Posterior vena cava (tissue), 2 donors: ENCODE measurements at regions not wholly inside any gene's neighbourhood (a gene's known extent, or its start where the extent isn't known, plus 50 kb on each side); places are given as distances from the start of the nearest gene placed in this dataset.

Source experiments
- DNase-seq: peaks from one replicate; pipeline ENCODE4 v3.0.0-alpha.2; 2020; ENCODE audit warnings: low spot score
- intact Hi-C, 2 donors: fragments of 100-400 bp; cut with DNase I; formaldehyde crosslinking; loops; one replicate each; pipeline versions ENCODE4 v1.14.1 to v1.14.2; 2022 to 2023
- donor health status: DM: yes; HTN: yes; CAD: no.
- donor health status: DM: yes; HTN: yes; CAD: no.

- intact Hi-C loops, result no loop called here
- DNase-seq, result no peak
Measured at GRCh38 chr4:20565075-20565721, 135.1 kb upstream of the PACRGL start.

DNA sequence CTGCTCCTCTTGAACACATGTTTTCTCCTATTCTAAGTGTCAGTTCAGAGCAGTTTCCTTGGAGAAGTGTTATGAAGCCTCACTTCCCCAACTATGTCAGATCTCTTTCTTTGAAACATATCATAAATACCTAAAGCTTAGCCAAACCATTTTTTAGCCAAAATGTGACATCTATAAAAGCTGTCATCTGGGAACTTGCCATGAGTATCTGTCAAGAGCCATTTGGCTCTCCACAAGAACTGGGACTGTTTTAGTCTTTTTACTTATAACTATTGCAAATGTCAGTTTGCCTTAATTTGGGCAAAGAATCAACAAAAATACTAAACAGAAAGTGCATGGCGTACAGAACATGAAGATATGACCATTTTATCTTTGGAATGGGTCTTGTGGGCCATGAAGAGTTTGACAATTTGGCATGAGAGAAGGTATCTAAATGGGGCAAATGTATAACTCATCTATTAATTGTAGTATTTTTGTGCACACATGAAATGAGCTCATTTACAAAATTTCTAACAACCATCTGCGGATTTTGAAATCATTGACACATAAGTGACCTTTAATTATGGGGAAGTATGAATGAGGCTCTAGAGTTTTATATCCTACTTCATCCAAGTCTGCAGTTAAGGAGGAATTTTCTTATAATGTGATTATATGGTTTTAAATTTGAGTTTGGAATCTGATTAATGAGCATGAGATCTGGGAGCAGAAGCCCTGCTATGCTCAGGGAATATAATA lies 129.1 kb upstream of the PACRGL start:
- intact Hi-C loops, result loop anchor here in 1 of 2 donors (5.0 kb wide), 1 partner anchor 514 kb away; no protein-coding TSS in a partner anchor
- DNase-seq, result no peak

GRCh38 chr4:20572976-20573375 lies 127.3 kb upstream of the PACRGL start:
- DNase-seq, result no peak
- intact Hi-C loops, result loop anchor here in 1 of 2 donors (5.0 kb wide), 1 partner anchor 516 kb away; no protein-coding TSS in a partner anchor

GRCh38 chr4:20574986-20575385 lies 125.3 kb upstream of the PACRGL start:
- no peak for DNase-seq
- intact Hi-C loops, result loop anchor here in 1 of 2 donors (5.0 kb wide), 1 partner anchor 518 kb away; no protein-coding TSS in a partner anchor

DNA sequence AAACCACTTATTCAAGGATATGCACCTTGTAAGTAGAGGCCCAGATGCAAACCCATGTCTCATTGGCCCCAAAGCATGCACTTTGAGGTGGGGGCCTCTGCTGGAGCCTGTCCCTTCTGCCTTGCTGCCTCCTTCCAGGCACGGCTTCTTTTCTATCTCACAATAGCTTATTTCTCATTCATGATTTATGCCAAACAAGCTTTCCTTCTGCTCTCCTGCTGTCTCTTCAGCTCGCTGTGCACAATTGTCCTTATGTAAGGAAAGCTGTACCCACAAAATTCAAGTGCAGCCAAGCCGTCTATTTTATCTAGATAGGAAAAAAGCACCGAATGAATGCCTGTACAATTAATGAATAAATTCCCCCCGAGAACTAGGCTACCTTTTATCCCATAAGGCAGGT lies 124.8 kb upstream of the PACRGL start:
- intact Hi-C loops, result no loop called here
- no peak for DNase-seq

DNA sequence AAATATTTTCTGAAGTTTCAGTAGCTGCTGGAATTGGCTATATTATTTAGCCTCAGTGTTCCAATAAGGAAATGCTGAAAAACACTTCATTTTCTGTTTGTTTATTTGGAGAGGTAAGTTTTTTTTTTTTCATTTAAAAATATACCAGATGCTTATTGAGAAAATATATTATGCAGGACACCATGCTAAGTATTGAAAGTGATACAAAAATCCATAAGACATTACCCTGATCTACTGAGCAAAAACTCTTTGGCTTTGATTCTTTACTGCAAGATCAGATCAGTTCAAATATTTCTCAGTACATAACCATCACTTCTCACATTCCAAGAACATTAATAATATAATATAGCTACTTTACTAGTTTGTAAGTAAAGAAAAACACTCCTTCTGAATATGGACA lies 123.4 kb upstream of the PACRGL start:
- intact Hi-C loops, result no loop called here
- DNase-seq, result no peak

- DNase-seq, result no peak
- intact Hi-C loops, result no loop called here
Measured at GRCh38 chr4:20577702-20578101, 122.6 kb upstream of the PACRGL start.

DNA sequence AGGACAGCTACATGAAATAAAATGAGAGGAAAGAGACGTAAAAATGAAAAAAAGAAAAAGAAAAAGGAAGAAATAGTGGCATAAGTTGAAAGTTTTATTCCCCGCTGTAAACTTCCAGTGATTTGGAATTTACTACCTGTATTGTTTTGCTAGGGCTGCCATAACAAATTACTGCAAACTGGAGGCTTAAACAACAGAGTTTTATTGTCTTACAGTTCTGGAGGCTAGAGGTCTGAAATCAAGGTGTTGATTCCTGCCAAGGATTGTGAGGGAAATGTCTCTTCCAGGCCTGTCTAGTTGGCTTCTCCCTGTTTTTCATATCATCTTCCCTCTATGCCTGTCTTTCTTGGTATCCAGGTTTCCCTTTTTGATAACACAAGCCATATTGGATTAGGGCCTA lies 119.4 kb upstream of the PACRGL start:
- intact Hi-C loops, result no loop called here
- no peak for DNase-seq

- no peak for DNase-seq
- intact Hi-C loops, result no loop called here
Measured at GRCh38 chr4:20589436-20589835, 110.8 kb upstream of the PACRGL start.

- intact Hi-C loops, result no loop called here
- no peak for DNase-seq
Measured at GRCh38 chr4:20590849-20591248, 109.4 kb upstream of the PACRGL start.

GRCh38 chr4:20591571-20591970 lies 108.7 kb upstream of the PACRGL start:
- intact Hi-C loops, result no loop called here
- no peak for DNase-seq

DNA sequence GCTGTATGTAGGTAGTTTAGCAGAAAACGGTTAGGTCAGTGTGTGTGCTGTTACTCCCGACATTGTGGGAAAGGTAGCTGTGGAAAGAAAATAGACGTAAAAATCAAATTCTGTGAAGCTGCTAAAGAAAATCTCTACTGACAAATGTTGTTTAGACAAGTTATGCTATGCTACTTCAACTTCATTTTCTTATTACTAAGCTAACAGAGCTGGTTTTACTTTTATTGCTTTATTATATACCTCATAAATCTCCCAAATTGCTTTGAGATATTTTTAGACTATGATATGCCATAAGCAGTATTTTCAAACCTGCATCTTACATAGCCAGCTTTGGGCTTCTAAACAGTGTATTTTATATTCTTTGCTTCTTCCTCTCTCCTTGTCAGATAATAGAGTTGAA lies 108.2 kb upstream of the PACRGL start:
- intact Hi-C loops, result no loop called here
- DNase-seq, result no peak

- no peak for DNase-seq
- intact Hi-C loops, result no loop called here
Measured at GRCh38 chr4:20592663-20593062, 107.6 kb upstream of the PACRGL start.

DNA sequence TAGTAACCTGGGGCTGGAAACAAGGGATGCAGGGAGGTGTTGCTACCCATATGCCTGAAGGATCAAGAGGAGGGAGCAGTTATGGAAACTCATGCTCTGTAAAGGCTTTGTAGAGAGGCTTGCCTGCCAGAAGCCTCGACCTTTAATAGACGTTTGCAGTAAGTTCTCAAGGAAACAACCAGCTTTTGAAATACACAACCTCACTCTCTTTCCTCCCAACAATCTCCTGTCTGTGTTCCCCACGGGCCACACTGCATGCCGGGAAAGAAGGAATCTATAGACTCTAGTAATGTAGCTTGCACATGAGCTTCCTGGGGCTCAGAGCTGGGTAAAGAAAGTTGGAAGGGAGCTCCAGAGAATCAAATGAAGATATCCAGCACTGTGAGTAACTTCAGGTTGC lies 101.6 kb upstream of the PACRGL start:
- DNase-seq, result no peak
- intact Hi-C loops, result no loop called here

DNA sequence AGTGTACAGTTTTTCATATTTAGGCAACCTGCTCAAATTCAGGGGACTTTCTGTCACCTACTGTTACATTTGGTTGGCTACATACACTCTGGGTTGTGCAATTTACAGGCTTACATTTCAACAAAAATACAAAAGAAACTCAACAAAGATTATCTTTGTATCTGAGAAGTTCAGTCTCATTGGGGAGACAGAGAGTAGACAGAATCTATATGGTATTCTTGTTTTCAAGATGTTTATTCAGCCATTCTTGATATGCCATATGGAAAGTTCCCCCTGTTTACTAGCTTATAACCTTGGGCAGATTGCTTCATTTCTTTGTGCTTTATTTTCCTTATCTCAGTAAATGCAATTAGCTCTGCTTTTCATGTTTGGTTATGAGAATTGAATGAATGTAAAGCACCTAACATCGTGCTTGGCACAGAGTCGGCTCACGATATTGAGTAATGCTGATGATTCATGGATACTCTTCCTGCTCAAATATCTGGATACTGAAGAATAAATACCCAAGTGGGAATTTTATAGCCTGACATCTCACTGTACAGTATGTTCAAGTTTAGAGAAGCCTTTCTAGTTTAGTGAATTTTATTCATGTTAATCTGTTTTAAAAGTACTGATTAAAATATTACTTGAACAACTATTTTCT lies 96.5 kb upstream of the PACRGL start:
- intact Hi-C loops, result no loop called here
- DNase-seq, result no peak

GRCh38 chr4:20612313-20612712 lies 87.9 kb upstream of the PACRGL start:
- DNase-seq, result no peak
- intact Hi-C loops, result no loop called here

DNA sequence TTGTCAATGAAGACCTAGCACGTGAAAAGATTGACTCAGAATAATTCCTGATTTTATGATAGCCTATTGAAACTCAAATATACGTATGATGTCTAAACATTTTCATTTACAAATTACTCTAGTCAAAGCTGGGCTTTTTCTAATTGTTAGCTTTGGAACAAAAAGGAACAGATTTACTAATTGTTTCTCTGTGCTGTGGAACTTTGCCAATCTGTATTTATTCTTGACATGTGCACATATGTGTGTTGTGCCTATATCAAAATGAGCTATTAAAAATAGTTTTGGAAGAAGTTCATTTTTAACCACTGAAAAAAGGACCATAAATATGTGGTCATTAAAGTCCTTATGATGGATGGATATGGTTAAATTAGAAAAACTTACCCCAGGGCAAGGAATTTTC lies 85.4 kb upstream of the PACRGL start:
- DNase-seq, result no peak
- intact Hi-C loops, result no loop called here

GRCh38 chr4:20615486-20616260 lies 84.6 kb upstream of the PACRGL start:
- intact Hi-C loops, result no loop called here
- no peak for DNase-seq

DNA sequence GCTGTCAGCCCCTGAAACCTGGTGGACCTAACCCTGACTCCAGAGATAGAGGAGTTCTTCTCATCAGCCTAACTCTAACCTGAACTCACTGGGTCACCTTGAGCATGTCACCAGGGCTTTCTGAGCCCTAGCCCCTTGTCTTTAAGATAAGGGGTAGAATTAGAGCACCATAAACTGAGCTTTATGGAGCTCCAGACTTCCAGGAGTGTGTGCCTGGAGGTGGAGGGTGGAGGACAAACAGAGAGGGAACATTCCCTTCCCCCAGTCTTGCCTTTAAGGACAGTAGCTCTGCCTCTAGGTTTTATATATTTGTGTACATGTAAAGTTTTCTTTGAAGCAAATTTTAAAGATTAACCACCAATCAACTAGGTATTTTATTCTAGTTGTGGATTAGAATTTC lies 83.9 kb upstream of the PACRGL start:
- DNase-seq, result no peak
- intact Hi-C loops, result no loop called here

DNA sequence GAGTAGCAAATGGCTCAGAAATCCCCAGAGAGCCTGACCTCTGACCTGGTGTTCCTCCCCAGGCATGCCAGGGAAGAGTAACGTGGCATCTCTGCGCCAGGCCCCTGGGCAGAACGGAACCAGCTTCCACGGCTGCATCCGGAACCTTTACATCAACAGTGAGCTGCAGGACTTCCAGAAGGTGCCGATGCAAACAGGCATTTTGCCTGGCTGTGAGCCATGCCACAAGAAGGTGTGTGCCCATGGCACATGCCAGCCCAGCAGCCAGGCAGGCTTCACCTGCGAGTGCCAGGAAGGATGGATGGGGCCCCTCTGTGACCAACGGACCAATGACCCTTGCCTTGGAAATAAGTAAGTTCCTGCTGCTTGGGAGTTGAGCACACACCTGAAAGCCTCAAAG lies 83.4 kb upstream of the PACRGL start:
- intact Hi-C loops, result no loop called here
- DNase-seq, result no peak
